ENCODE measurements at regions not wholly inside any gene's neighbourhood (a gene's known extent, or its start where the extent isn't known, plus 50 kb on each side); places are given as distances from the start of the nearest gene placed in this dataset.

GRCh38 chr1:190936337-190936736 is 458.7 kb upstream of the BRINP3 start:
- Histone ChIP-seq H3K79me2 (ENCODE audit: control insufficient read depth, insufficient read depth, low read length) (no peaks in the 10 kb centered on the region), H2AFZ (ENCODE audit: control insufficient read depth, low read length) (no peak overlapping the region), H3K9me1 (ENCODE audit: control insufficient read depth, extremely low read depth, insufficient read depth, low read length) (no peaks in the 10 kb centered on the region), H3K9me3 (ENCODE audit: control insufficient read depth, low read depth, low read length) (no peaks in the 10 kb centered on the region), H3K36me3 (ENCODE audit: control insufficient read depth in 2 of 2, extremely low read depth in 1 of 2, insufficient read depth in 2 of 2, low read length in 2 of 2) (no peaks in the 10 kb centered on the region), H3K27me3 (ENCODE audit: control insufficient read depth, extremely low read depth, insufficient read depth, low read length) (no peaks in the 10 kb centered on the region), H3K4me3 (ENCODE audit: control insufficient read depth in 2 of 3, extremely low read depth in 1 of 3, insufficient read depth in 2 of 3, low read depth in 1 of 3, low read length in 3 of 3) (no peak overlapping the region), H3K4me2 (ENCODE audit: control insufficient read depth, extremely low read depth, insufficient read depth, low read depth, low read length) (no peak overlapping the region), H3K27ac (ENCODE audit: control insufficient read depth, insufficient read depth, low read length) (no peak overlapping the region), H3K9ac (ENCODE audit: control insufficient read depth, extremely low read depth, insufficient read depth, low read length) (no peak overlapping the region), H3K4me1 (ENCODE audit: control insufficient read depth, extremely low read depth, insufficient read depth, low read length) (no peaks in the 10 kb centered on the region), H4K20me1 (ENCODE audit: control insufficient read depth, extremely low read depth, insufficient read depth, low read length) (no peaks in the 10 kb centered on the region)
- dilution Hi-C loops (cut with MboI; ENCODE audit: extremely low pct_ligation_motif_present, low sequenced_read_pairs), result no loop called here
- FAIRE-seq, result no peak
- no peak for DNase-seq (ENCODE audit: low read depth, low spot score)
- TF ChIP-seq, protein P1, sequence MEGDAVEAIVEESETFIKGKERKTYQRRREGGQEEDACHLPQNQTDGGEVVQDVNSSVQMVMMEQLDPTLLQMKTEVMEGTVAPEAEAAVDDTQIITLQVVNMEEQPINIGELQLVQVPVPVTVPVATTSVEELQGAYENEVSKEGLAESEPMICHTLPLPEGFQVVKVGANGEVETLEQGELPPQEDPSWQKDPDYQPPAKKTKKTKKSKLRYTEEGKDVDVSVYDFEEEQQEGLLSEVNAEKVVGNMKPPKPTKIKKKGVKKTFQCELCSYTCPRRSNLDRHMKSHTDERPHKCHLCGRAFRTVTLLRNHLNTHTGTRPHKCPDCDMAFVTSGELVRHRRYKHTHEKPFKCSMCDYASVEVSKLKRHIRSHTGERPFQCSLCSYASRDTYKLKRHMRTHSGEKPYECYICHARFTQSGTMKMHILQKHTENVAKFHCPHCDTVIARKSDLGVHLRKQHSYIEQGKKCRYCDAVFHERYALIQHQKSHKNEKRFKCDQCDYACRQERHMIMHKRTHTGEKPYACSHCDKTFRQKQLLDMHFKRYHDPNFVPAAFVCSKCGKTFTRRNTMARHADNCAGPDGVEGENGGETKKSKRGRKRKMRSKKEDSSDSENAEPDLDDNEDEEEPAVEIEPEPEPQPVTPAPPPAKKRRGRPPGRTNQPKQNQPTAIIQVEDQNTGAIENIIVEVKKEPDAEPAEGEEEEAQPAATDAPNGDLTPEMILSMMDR (optimal IDR thresholded peaks at IDR 0.05 in 1 of 3, IDR thresholded peaks at IDR 0.05 in 1 of 3, conservative IDR thresholded peaks at IDR 0.05 in 1 of 3; ENCODE audit: extremely low read depth in 1 of 3, insufficient read depth in 2 of 3, low read length in 3 of 3), result no peak
- TF ChIP-seq EZH2 (IDR thresholded peaks at IDR 0.05; ENCODE audit: low read length), result no peak

DNA sequence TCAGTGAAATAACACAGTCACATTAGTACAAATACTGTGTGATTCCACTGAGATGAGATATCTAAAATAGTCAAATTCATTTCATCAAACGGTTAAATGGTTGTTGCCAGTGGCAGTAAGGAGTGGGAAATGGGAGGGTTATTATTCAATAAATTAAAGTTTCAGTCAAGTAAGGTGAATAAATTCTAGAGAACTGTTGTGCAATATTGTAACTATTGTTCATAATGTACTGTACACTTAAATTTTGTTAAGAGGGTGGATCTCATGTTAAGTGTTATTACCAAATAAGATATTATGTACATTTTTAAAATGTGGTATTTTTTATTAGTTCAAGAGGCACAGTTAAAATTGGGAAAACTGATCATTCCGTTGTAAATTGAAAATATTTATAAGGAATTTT is 463.3 kb upstream of the BRINP3 start:
- no peaks in the 10 kb centered on the region for H3K9me3 ChIP-seq (ENCODE audit: control insufficient read depth, low read depth, low read length)
- H3K36me3 ChIP-seq (ENCODE audit: control insufficient read depth in 2 of 2, extremely low read depth in 1 of 2, insufficient read depth in 2 of 2, low read length in 2 of 2), result no peaks in the 10 kb centered on the region
- no peaks in the 10 kb centered on the region for H3K9me1 ChIP-seq (ENCODE audit: control insufficient read depth, extremely low read depth, insufficient read depth, low read length)
- no peak overlapping the region for H3K4me3 ChIP-seq (ENCODE audit: control insufficient read depth in 2 of 3, extremely low read depth in 1 of 3, insufficient read depth in 2 of 3, low read depth in 1 of 3, low read length in 3 of 3)
- dilution Hi-C loops (cut with MboI; ENCODE audit: extremely low pct_ligation_motif_present, low sequenced_read_pairs), result no loop called here
- no peak overlapping the region for H3K9ac ChIP-seq (ENCODE audit: control insufficient read depth, extremely low read depth, insufficient read depth, low read length)
- H3K27me3 ChIP-seq (ENCODE audit: control insufficient read depth, extremely low read depth, insufficient read depth, low read length), result no peaks in the 10 kb centered on the region
- no peak overlapping the region for H3K27ac ChIP-seq (ENCODE audit: control insufficient read depth, insufficient read depth, low read length)
- no peaks in the 10 kb centered on the region for H3K79me2 ChIP-seq (ENCODE audit: control insufficient read depth, insufficient read depth, low read length)
- no peak overlapping the region for H2AFZ ChIP-seq (ENCODE audit: control insufficient read depth, low read length)
- H3K4me2 ChIP-seq (ENCODE audit: control insufficient read depth, extremely low read depth, insufficient read depth, low read depth, low read length), result no peak overlapping the region
- H4K20me1 ChIP-seq (ENCODE audit: control insufficient read depth, extremely low read depth, insufficient read depth, low read length), result no peaks in the 10 kb centered on the region
- FAIRE-seq (no peak), DNase-seq (ENCODE audit: low read depth, low spot score) (no peak)
- H3K4me1 ChIP-seq (ENCODE audit: control insufficient read depth, extremely low read depth, insufficient read depth, low read length), result no peaks in the 10 kb centered on the region
- no peak for TF ChIP-seq EZH2 (IDR thresholded peaks at IDR 0.05; ENCODE audit: low read length)
- TF ChIP-seq, protein P1 (optimal IDR thresholded peaks at IDR 0.05 in 1 of 3, IDR thresholded peaks at IDR 0.05 in 1 of 3, conservative IDR thresholded peaks at IDR 0.05 in 1 of 3; ENCODE audit: extremely low read depth in 1 of 3, insufficient read depth in 2 of 3, low read length in 3 of 3), result no peak

Measured in keratinocyte (primary cell).